ENCODE measurements at regions not wholly inside any gene's neighbourhood (a gene's known extent, or its start where the extent isn't known, plus 50 kb on each side); places are given as distances from the start of the nearest gene placed in this dataset.

DNA sequence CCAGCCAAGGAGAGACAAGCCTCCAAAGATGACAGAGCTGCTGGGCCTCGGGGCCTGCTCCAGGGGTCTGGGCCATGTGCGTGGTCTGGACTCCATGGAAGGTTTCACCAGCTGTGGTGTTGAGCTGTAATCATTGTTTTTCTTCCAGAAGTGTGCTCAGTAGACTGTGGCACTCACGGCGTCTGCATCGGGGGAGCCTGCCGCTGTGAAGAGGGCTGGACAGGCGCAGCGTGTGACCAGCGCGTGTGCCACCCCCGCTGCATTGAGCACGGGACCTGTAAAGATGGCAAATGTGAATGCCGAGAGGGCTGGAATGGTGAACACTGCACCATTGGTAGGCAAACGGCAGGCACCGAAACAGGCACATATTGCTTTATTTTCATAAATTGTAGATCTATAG is 164.8 kb upstream of the WWC1 start:
- TF ChIP-seq, protein P1, sequence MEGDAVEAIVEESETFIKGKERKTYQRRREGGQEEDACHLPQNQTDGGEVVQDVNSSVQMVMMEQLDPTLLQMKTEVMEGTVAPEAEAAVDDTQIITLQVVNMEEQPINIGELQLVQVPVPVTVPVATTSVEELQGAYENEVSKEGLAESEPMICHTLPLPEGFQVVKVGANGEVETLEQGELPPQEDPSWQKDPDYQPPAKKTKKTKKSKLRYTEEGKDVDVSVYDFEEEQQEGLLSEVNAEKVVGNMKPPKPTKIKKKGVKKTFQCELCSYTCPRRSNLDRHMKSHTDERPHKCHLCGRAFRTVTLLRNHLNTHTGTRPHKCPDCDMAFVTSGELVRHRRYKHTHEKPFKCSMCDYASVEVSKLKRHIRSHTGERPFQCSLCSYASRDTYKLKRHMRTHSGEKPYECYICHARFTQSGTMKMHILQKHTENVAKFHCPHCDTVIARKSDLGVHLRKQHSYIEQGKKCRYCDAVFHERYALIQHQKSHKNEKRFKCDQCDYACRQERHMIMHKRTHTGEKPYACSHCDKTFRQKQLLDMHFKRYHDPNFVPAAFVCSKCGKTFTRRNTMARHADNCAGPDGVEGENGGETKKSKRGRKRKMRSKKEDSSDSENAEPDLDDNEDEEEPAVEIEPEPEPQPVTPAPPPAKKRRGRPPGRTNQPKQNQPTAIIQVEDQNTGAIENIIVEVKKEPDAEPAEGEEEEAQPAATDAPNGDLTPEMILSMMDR (IDR thresholded peaks at IDR 0.05; ENCODE audit: poor library complexity, severe bottlenecking), result no peak
- TF ChIP-seq EP300 (conservative IDR thresholded peaks at IDR 0.05; ENCODE audit: poor library complexity, severe bottlenecking), result no peak
- TF ChIP-seq EZH2 (IDR thresholded peaks at IDR 0.05; ENCODE audit: borderline replicate concordance, insufficient read depth, low read length, poor library complexity, severe bottlenecking), result no peak
- no peak for TF ChIP-seq RAD21 (conservative IDR thresholded peaks at IDR 0.05)
- TF ChIP-seq SMC3 (conservative IDR thresholded peaks at IDR 0.05; ENCODE audit: poor library complexity), result no peak
- TF ChIP-seq MXI1 (conservative IDR thresholded peaks at IDR 0.05; ENCODE audit: poor library complexity, severe bottlenecking), result no peak
- no peak for TF ChIP-seq POLR2AphosphoS5 (IDR thresholded peaks at IDR 0.05)
- TF ChIP-seq, protein P2, sequence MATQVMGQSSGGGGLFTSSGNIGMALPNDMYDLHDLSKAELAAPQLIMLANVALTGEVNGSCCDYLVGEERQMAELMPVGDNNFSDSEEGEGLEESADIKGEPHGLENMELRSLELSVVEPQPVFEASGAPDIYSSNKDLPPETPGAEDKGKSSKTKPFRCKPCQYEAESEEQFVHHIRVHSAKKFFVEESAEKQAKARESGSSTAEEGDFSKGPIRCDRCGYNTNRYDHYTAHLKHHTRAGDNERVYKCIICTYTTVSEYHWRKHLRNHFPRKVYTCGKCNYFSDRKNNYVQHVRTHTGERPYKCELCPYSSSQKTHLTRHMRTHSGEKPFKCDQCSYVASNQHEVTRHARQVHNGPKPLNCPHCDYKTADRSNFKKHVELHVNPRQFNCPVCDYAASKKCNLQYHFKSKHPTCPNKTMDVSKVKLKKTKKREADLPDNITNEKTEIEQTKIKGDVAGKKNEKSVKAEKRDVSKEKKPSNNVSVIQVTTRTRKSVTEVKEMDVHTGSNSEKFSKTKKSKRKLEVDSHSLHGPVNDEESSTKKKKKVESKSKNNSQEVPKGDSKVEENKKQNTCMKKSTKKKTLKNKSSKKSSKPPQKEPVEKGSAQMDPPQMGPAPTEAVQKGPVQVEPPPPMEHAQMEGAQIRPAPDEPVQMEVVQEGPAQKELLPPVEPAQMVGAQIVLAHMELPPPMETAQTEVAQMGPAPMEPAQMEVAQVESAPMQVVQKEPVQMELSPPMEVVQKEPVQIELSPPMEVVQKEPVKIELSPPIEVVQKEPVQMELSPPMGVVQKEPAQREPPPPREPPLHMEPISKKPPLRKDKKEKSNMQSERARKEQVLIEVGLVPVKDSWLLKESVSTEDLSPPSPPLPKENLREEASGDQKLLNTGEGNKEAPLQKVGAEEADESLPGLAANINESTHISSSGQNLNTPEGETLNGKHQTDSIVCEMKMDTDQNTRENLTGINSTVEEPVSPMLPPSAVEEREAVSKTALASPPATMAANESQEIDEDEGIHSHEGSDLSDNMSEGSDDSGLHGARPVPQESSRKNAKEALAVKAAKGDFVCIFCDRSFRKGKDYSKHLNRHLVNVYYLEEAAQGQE (IDR thresholded peaks at IDR 0.05; ENCODE audit: borderline replicate concordance), result no peak
- TF ChIP-seq TAF1 (IDR thresholded peaks at IDR 0.05; ENCODE audit: low read depth), result no peak
